ENCODE measurements at regions not wholly inside any gene's neighbourhood (a gene's known extent, or its start where the extent isn't known, plus 50 kb on each side); places are given as distances from the start of the nearest gene placed in this dataset.

DNA sequence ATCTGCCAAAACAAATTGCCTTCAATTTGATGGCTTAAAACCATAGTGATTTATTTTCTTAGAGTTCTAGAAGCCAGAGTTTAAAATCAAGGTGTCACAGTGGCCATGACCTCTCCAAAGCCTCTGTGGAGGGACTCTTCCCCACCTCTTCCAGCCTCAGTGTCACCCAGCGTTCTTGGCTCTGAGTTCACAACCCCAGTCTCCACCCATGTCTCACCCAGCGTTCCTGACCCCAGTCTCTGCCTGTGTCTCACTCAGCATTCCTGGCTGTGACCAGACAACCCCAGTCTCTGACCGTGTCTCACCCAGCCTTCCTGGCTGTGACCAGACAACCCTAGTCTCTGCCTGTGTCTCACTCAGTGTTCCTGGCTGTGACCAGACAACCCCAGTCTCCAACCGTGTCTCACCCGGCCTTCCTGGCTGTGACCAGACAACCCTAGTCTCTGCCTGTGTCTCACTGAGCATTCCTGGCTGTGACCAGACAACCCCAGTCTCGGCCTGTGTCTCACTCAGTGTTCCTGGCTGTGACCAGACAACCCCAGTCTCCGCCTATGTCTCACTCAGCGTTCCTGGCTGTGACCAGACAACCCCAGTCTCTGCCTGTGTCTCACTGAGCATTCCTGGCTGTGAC, 299.3 kb downstream of the GALR1 start:
- TF ChIP-seq, protein P1, sequence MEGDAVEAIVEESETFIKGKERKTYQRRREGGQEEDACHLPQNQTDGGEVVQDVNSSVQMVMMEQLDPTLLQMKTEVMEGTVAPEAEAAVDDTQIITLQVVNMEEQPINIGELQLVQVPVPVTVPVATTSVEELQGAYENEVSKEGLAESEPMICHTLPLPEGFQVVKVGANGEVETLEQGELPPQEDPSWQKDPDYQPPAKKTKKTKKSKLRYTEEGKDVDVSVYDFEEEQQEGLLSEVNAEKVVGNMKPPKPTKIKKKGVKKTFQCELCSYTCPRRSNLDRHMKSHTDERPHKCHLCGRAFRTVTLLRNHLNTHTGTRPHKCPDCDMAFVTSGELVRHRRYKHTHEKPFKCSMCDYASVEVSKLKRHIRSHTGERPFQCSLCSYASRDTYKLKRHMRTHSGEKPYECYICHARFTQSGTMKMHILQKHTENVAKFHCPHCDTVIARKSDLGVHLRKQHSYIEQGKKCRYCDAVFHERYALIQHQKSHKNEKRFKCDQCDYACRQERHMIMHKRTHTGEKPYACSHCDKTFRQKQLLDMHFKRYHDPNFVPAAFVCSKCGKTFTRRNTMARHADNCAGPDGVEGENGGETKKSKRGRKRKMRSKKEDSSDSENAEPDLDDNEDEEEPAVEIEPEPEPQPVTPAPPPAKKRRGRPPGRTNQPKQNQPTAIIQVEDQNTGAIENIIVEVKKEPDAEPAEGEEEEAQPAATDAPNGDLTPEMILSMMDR (IDR thresholded peaks at IDR 0.05), result no peak
- DNase-seq, result no peak
- no peak overlapping the region for H3K4me3 ChIP-seq
- no peaks in the 10 kb centered on the region for H3K36me3 ChIP-seq (ENCODE audit: low read depth)
- intact Hi-C loops (cut with DNase I, micrococcal nuclease), result no loop called here
- no peak for ATAC-seq
- peaks cover 11% of the 10 kb centered on the region for H3K4me1 ChIP-seq (ENCODE audit: low read depth)
- no peaks in the 10 kb centered on the region for H3K9me3 ChIP-seq

DNA sequence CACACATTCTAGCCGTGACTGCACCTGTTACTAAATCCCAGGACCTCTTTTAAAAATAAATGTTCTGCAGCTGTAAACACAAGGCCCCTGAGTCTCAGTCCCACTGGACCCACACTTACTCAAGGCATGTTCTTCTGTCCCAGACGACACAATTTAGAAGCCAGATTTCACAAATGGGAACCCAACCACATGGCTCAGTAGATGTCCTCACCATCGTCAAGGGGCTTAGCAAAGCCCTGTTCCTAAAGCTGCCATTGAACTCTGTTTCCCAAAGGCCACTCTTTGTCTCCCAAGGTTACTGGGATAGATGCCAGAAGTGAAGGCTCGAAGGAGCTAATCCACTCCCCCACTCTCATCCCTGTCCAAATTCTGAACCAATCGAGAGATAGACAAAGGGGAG, 301.0 kb downstream of the GALR1 start:
- TF ChIP-seq, protein P1 (IDR thresholded peaks at IDR 0.05), result no peak
- H3K9me3 ChIP-seq, result no peaks in the 10 kb centered on the region
- no peaks in the 10 kb centered on the region for H3K36me3 ChIP-seq (ENCODE audit: low read depth)
- intact Hi-C loops (cut with DNase I, micrococcal nuclease), result no loop called here
- DNase-seq (no peak), ATAC-seq (no peak)
- H3K4me1 ChIP-seq (ENCODE audit: low read depth), result peaks cover 11% of the 10 kb centered on the region
- no peak overlapping the region for H3K4me3 ChIP-seq

DNA sequence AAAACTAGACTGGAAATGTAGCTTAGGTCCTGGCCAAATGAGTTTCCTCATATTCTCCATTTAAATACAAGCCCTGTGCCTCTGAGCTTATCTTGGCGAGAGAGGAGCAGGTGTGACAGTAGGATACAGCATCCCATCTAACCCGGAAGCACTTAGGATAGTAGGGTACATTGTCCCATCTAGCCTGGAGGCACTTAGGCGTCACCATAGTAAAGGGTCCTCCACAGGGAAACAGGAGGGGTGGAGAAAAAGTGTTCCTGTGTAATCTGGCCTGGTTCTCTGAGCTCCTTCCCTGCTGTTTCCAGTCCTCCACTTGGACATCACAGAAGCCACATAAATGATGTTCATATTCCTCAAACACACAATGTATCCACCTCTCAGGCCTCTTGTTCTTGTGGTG, 301.4 kb downstream of the GALR1 start:
- peaks cover 11% of the 10 kb centered on the region for H3K4me1 ChIP-seq (ENCODE audit: low read depth)
- TF ChIP-seq, protein P1 (IDR thresholded peaks at IDR 0.05), result no peak
- intact Hi-C loops (cut with DNase I, micrococcal nuclease), result no loop called here
- no peaks in the 10 kb centered on the region for H3K9me3 ChIP-seq
- H3K36me3 ChIP-seq (ENCODE audit: low read depth), result no peaks in the 10 kb centered on the region
- no peak for ATAC-seq
- no peak for DNase-seq
- no peak overlapping the region for H3K4me3 ChIP-seq

DNA sequence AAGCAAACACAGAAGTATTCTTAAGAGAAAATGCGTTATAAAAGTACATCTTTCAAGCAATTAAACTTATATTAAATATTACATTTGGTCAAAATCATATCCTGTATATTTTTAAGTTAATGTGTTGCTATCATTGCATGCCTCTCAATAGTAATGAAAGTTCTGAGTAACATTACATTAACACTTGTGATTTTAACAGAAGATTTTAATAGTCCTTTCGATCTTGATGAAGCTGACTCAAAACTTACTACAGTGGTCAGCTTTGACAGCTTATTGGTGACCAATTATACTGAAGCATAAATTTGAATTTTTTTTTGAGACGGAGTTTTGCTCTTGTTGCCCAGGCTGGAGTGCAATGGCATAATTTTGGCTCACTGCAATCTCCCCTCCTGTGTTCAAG, 303.3 kb downstream of the GALR1 start:
- TF ChIP-seq, protein P1 (IDR thresholded peaks at IDR 0.05), result no peak

DNA sequence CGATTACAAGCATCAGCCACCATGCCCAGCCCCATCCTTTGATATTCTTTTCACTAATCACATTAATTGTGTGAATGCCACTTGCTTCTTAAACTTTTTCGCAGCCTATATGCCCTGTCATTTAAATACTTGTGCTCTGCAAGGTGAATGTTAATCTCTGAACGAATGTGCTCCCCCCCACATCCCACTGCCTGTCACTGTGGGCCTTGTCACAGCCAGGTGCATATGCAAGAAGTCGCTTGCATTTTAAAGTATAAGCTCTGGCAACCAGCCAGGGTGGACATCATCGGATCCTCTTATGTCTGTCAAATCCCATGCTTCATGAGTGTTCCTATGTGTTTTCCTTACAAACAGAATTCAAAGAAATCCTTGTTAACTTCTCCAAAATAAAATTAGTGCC, 304.4 kb downstream of the GALR1 start:
- intact Hi-C loops (cut with DNase I, micrococcal nuclease), result no loop called here
- DNase-seq, result no peak
- Histone ChIP-seq H3K36me3 (ENCODE audit: low read depth) (no peaks in the 10 kb centered on the region), H3K4me1 (ENCODE audit: low read depth) (no peaks in the 10 kb centered on the region), H3K4me3 (no peak overlapping the region), H3K9me3 (no peaks in the 10 kb centered on the region)
- ATAC-seq, result no peak
- TF ChIP-seq, protein P1 (IDR thresholded peaks at IDR 0.05), result no peak

More for the DNA sequence above, 303.3 kb downstream of the GALR1 start:
- no peak for DNase-seq
- Histone ChIP-seq H3K36me3 (ENCODE audit: low read depth) (no peaks in the 10 kb centered on the region), H3K9me3 (no peaks in the 10 kb centered on the region), H3K4me1 (ENCODE audit: low read depth) (peaks cover under 1% of the 10 kb centered on the region), H3K4me3 (no peak overlapping the region)
- no peak for ATAC-seq
- intact Hi-C loops (cut with DNase I, micrococcal nuclease), result no loop called here
